Neural cell (in vitro differentiated cells): ENCODE measurements at regions not wholly inside any gene's neighbourhood (a gene's known extent, or its start where the extent isn't known, plus 50 kb on each side); places are given as distances from the start of the nearest gene placed in this dataset.
"Not testable (repeated sequence)": the region's sequence is repeated elsewhere in the genome, so short reads cannot be mapped to it uniquely, and the experiment has no call there.

ENCODE experiments used
- H2AFZ ChIP-seq: fragments of 200-600, 300-800 bp; sonication (generic), shearing (Covaris generic); 2 replicates; pipeline ENCODE4 v1.6.0; 2014; ENCODE audit warnings: low read depth, mild to moderate bottlenecking, antibody characterized with exemption, low read length, moderate library complexity
- H3F3A ChIP-seq: fragments of 200-600 bp; shearing (Covaris generic); 2 replicates; pipeline ENCODE4 v1.6.1; 2016; ENCODE audit warnings: mild to moderate bottlenecking, moderate library complexity, mixed read lengths, antibody characterized with exemption, low read length; ENCODE audit not compliant: insufficient read depth, poor library complexity, severe bottlenecking
- H3K27ac ChIP-seq: fragments of 200-600, 300-800 bp; sonication (generic), shearing (Covaris generic); 2 replicates; pipeline ENCODE4 v1.5.1; 2014; ENCODE audit warnings: mild to moderate bottlenecking, low read length, moderate library complexity
- H3K27me3 ChIP-seq: fragments of 300-800, 200-600 bp; sonication (generic), shearing (Covaris generic); 2 replicates; pipeline ENCODE4 v1.6.0; 2014; ENCODE audit warnings: mild to moderate bottlenecking, low read depth, low read length, moderate library complexity; ENCODE audit not compliant: insufficient read depth
- H3K36me3 ChIP-seq: fragments of 300-800, 200-600 bp; sonication (generic), shearing (Covaris generic); 2 replicates; pipeline ENCODE4 v1.5.1; 2014; ENCODE audit warnings: mild to moderate bottlenecking, antibody characterized with exemption, low read length, moderate library complexity; ENCODE audit not compliant: insufficient read depth
- H3K4me2 ChIP-seq: fragments of 300-800, 200-600 bp; sonication (generic), shearing (Covaris generic); 2 replicates; pipeline ENCODE4 v1.6.0; 2014; ENCODE audit warnings: mild to moderate bottlenecking, low read length
- H3K4me3 ChIP-seq: fragments of 300-800, 200-600 bp; sonication (generic), shearing (Covaris generic); 2 replicates; pipeline ENCODE4 v1.5.1; 2014; ENCODE audit warnings: mild to moderate bottlenecking, low read length, moderate library complexity
- H3K79me2 ChIP-seq: fragments of 200-600 bp; shearing (Covaris generic); replicated peaks from 2 replicates; pipeline ENCODE4 v1.6.0; 2014; ENCODE audit warnings: mild to moderate bottlenecking, low read length, moderate library complexity; ENCODE audit not compliant: insufficient read depth
- H3K9ac ChIP-seq: fragments of 300-800, 200-600 bp; sonication (generic), shearing (Covaris generic); 2 replicates; pipeline ENCODE4 v1.6.1; 2016; ENCODE audit warnings: mild to moderate bottlenecking, low read length, mixed read lengths
- H3K9me2 ChIP-seq: fragments of 200-600 bp; shearing (Covaris generic); 2 replicates; pipeline ENCODE4 v1.6.1; 2016; ENCODE audit warnings: mild to moderate bottlenecking, low read length, mixed read lengths; ENCODE audit not compliant: insufficient read depth
- H3K9me3 ChIP-seq: fragments of 200-600, 300-800 bp; sonication (generic), shearing (Covaris generic); 2 replicates; pipeline ENCODE4 v1.6.1; 2016; ENCODE audit warnings: mild to moderate bottlenecking, mixed run types, low read length, moderate library complexity, mixed read lengths
- H4K20me1 ChIP-seq: fragments of 200-600 bp; shearing (Covaris generic); 2 replicates; pipeline ENCODE4 v1.6.1; 2016; ENCODE audit warnings: mild to moderate bottlenecking, mixed run types; ENCODE audit not compliant: insufficient read depth
- EP300 ChIP-seq: fragments of 450-650 bp; conservative IDR thresholded peaks from 2 replicates; pipeline ENCODE4 v1.6.1; 2014; ENCODE audit warnings: antibody characterized with exemption, mild to moderate bottlenecking, moderate library complexity; ENCODE audit not compliant: poor library complexity, severe bottlenecking
- EZH2 ChIP-seq: fragments of 200-600, 300-800 bp; shearing (Covaris generic), sonication (generic); IDR thresholded peaks from 2 replicates; pipeline ENCODE4 v1.6.1; 2014; ENCODE audit warnings: antibody characterized with exemption, low read length, borderline replicate concordance, mild to moderate bottlenecking; ENCODE audit not compliant: insufficient read depth, poor library complexity, severe bottlenecking
- MXI1 ChIP-seq: fragments of 450-650 bp; conservative IDR thresholded peaks from 2 replicates; pipeline ENCODE4 v1.6.1; 2014; ENCODE audit warnings: antibody characterized with exemption, mild to moderate bottlenecking; ENCODE audit not compliant: poor library complexity, severe bottlenecking
- POLR2AphosphoS5 ChIP-seq: IDR thresholded peaks from 2 replicates; pipeline ENCODE4 v1.6.1; 2012
- RAD21 ChIP-seq: fragments of 450-650 bp; conservative IDR thresholded peaks from 2 replicates; pipeline ENCODE4 v1.6.1; 2014; ENCODE audit warnings: antibody characterized with exemption, mild to moderate bottlenecking, moderate library complexity
- REST ChIP-seq: IDR thresholded peaks from 2 replicates; pipeline ENCODE4 v1.6.1; 2012; ENCODE audit warnings: borderline replicate concordance
- SMC3 ChIP-seq: fragments of 450-650 bp; conservative IDR thresholded peaks from 2 replicates; pipeline ENCODE4 v1.6.1; 2014; ENCODE audit warnings: antibody characterized with exemption, mild to moderate bottlenecking, moderate library complexity; ENCODE audit not compliant: poor library complexity
- TAF1 ChIP-seq: IDR thresholded peaks from 2 replicates; pipeline ENCODE4 v1.6.1; 2012; ENCODE audit warnings: low read depth
- TF ChIP-seq, protein P1 (sequence below): fragments of 450-650 bp; IDR thresholded peaks from 2 replicates; pipeline ENCODE4 v1.5.1; 2014; ENCODE audit warnings: antibody characterized with exemption, mild to moderate bottlenecking, moderate library complexity; ENCODE audit not compliant: poor library complexity, severe bottlenecking

- H3K36me3 ChIP-seq, H3K9me3 ChIP-seq, H3F3A ChIP-seq, H3K4me3 ChIP-seq, H3K9ac ChIP-seq, H3K79me2 ChIP-seq, H4K20me1 ChIP-seq, H3K9me2 ChIP-seq, H2AFZ ChIP-seq, H3K4me2 ChIP-seq, H3K27me3 ChIP-seq, H3K27ac ChIP-seq: not testable (repeated sequence)
These were observed 171.0 kb upstream of the PDE4B start for GRCh38 chr1:65621721-65622120.

GRCh38 chr1:65623895-65624294 lies 168.8 kb upstream of the PDE4B start:
- no peak overlapping the region for H3K4me3 ChIP-seq
- no peak overlapping the region for H2AFZ ChIP-seq
- H3K36me3 ChIP-seq, result no peaks in the 10 kb centered on the region
- no peaks in the 10 kb centered on the region for H3K9me2 ChIP-seq
- TF ChIP-seq RAD21 (no peak), EZH2 (no peak), SMC3 (no peak), EP300 (no peak), MXI1 (no peak), POLR2AphosphoS5 (no peak), TAF1 (no peak), REST (no peak)
- TF ChIP-seq, protein P1, sequence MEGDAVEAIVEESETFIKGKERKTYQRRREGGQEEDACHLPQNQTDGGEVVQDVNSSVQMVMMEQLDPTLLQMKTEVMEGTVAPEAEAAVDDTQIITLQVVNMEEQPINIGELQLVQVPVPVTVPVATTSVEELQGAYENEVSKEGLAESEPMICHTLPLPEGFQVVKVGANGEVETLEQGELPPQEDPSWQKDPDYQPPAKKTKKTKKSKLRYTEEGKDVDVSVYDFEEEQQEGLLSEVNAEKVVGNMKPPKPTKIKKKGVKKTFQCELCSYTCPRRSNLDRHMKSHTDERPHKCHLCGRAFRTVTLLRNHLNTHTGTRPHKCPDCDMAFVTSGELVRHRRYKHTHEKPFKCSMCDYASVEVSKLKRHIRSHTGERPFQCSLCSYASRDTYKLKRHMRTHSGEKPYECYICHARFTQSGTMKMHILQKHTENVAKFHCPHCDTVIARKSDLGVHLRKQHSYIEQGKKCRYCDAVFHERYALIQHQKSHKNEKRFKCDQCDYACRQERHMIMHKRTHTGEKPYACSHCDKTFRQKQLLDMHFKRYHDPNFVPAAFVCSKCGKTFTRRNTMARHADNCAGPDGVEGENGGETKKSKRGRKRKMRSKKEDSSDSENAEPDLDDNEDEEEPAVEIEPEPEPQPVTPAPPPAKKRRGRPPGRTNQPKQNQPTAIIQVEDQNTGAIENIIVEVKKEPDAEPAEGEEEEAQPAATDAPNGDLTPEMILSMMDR, result no peak
- H3K27ac ChIP-seq, result no peak overlapping the region
- H3K9me3 ChIP-seq, result no peaks in the 10 kb centered on the region
- no peaks in the 10 kb centered on the region for H3K79me2 ChIP-seq
- no peak overlapping the region for H3K4me2 ChIP-seq
- H4K20me1 ChIP-seq, result no peaks in the 10 kb centered on the region
- H3F3A ChIP-seq, result no peaks in the 10 kb centered on the region
- H3K27me3 ChIP-seq, result no peaks in the 10 kb centered on the region
- no peak overlapping the region for H3K9ac ChIP-seq

DNA sequence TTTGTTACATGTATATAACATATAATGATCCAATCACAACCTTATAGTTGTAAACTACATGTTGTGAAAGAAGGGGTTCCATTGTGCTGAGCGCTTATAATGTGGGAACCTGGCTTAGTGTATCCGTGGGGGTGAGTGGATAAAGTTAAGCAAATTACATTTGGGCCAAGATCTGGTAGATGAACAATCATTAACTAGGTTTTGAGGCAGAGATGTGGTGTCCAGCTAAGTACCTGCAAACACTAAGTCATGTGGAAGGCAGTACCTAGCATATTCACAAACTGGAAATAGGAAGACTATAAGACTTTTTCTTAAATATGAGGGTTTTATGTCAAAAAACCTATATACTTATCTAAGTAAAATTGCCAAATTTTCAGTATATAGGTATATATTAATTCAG lies 167.2 kb upstream of the PDE4B start:
- Histone ChIP-seq H3K27me3 (no peaks in the 10 kb centered on the region), H4K20me1 (no peaks in the 10 kb centered on the region), H3K4me3 (no peak overlapping the region), H3K9me3 (no peaks in the 10 kb centered on the region), H3K9ac (no peak overlapping the region), H3K27ac (no peak overlapping the region), H3K4me2 (no peak overlapping the region), H3K36me3 (no peaks in the 10 kb centered on the region), H2AFZ (no peak overlapping the region), H3F3A (no peaks in the 10 kb centered on the region), H3K79me2 (no peaks in the 10 kb centered on the region), H3K9me2 (no peaks in the 10 kb centered on the region)
- TF ChIP-seq POLR2AphosphoS5, result no peak
- TF ChIP-seq, protein P1, result no peak
- TF ChIP-seq TAF1, result no peak
- TF ChIP-seq EZH2, result no peak
- TF ChIP-seq RAD21, result no peak
- no peak for TF ChIP-seq EP300
